ENCODE measurements at regions not wholly inside any gene's neighbourhood (a gene's known extent, or its start where the extent isn't known, plus 50 kb on each side); places are given as distances from the start of the nearest gene placed in this dataset.

DNA sequence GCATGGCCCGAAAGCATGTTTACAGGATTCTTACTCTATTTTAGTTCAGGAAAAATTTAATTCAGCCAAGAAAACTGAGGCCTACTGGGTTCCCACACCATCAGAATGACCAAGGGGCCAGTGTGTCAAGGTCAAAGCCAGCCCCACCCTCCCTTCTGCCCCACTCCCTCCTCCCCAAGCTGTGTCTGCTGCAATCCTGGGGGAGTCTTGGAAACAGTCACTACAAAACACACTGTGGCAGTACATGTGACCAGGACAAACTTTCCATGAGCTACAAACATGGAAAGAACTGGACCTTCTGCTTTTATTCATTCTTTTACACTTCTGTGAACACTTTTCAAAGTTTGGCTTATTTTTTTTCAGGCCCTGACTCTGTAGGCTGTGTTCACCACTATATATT, 1228.8 kb upstream of the TMEM132C start:
- TF ChIP-seq, protein P1, sequence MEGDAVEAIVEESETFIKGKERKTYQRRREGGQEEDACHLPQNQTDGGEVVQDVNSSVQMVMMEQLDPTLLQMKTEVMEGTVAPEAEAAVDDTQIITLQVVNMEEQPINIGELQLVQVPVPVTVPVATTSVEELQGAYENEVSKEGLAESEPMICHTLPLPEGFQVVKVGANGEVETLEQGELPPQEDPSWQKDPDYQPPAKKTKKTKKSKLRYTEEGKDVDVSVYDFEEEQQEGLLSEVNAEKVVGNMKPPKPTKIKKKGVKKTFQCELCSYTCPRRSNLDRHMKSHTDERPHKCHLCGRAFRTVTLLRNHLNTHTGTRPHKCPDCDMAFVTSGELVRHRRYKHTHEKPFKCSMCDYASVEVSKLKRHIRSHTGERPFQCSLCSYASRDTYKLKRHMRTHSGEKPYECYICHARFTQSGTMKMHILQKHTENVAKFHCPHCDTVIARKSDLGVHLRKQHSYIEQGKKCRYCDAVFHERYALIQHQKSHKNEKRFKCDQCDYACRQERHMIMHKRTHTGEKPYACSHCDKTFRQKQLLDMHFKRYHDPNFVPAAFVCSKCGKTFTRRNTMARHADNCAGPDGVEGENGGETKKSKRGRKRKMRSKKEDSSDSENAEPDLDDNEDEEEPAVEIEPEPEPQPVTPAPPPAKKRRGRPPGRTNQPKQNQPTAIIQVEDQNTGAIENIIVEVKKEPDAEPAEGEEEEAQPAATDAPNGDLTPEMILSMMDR (IDR thresholded peaks at IDR 0.05) = no peak
- no peak for TF ChIP-seq ZFX (IDR thresholded peaks at IDR 0.05; ENCODE audit: borderline replicate concordance)
